Breast epithelium (tissue), 3 donors: ENCODE measurements at regions not wholly inside any gene's neighbourhood (a gene's known extent, or its start where the extent isn't known, plus 50 kb on each side); places are given as distances from the start of the nearest gene placed in this dataset.

Experiments used
- CTCF ChIP-seq, 3 donors: fragments of 450-650 bp; IDR thresholded peaks; one replicate each; pipeline ENCODE4 v1.5.1; 2016 to 2017; ENCODE audit warnings: antibody characterized with exemption in 3 of 3, mild to moderate bottlenecking in 3 of 3, moderate library complexity in 3 of 3
- POLR2A ChIP-seq: fragments of 450-650 bp; IDR thresholded peaks from one replicate; pipeline ENCODE4 v1.6.1; 2016; ENCODE audit warnings: antibody characterized with exemption, mild to moderate bottlenecking, moderate library complexity
- POLR2AphosphoS5 ChIP-seq, 3 donors: sonication (generic); formaldehyde crosslinking; IDR thresholded peaks; one replicate each; pipeline ENCODE4 v1.6.1; 2017; ENCODE audit warnings: antibody characterized with exemption in 3 of 3

GRCh38 chr15:66638377-66638776 is 63.7 kb upstream of the SMAD6 start:
- no peak for TF ChIP-seq CTCF (IDR thresholded peaks at IDR 0.05)
- TF ChIP-seq POLR2AphosphoS5 (IDR thresholded peaks at IDR 0.05), result no peak
- TF ChIP-seq POLR2A, result no peak
